ENCODE measurements at regions not wholly inside any gene's neighbourhood (a gene's known extent, or its start where the extent isn't known, plus 50 kb on each side); places are given as distances from the start of the nearest gene placed in this dataset.

- TF ChIP-seq TAF1 (CRISPR knock-in tag; IDR thresholded peaks at IDR 0.05) (no peak), FOXP1 (IDR thresholded peaks at IDR 0.05) (no peak), FOXP1 (CRISPR knock-in tag; IDR thresholded peaks at IDR 0.05) (no peak), SUZ12 (IDR thresholded peaks at IDR 0.05; ENCODE audit: low read depth, low read length) (no peak)
These were observed 163.9 kb downstream of the TSEN15 start for GRCh38 chr1:184215274-184215925.
